GM12878 (cell line): ENCODE measurements at regions not wholly inside any gene's neighbourhood (a gene's known extent, or its start where the extent isn't known, plus 50 kb on each side); places are given as distances from the start of the nearest gene placed in this dataset.

ENCODE experiments used
- ATAC-seq: fragments of 200-7000 bp; cut with Tn5 transposase; 3 replicates; pipeline ENCODE4 v1.9.1; 2020; ENCODE audit warnings: mild to moderate bottlenecking, moderate library complexity
- BruUV-seq: library from RNA; stranded (reverse); fragments of 400-500 nt; replicated peaks from 2 replicates; lab custom pipeline; 2021; lab: Mats Ljungman, UMichigan
- CTCF ChIA-PET: fragments of 300-600 bp; sonication (Branson Sonifier 250); formaldehyde crosslinking; extraction: SDS; loops from one replicate; lab custom pipeline; 2021; ENCODE audit warnings: inconsistent platforms; lab: Yijun Ruan, JAX
- POLR2A ChIA-PET: fragments of 350-600 bp; formaldehyde crosslinking; extraction: SDS; loops from one replicate; lab custom pipeline; 2021; ENCODE audit warnings: inconsistent platforms; lab: Charles Lee
- RAD21 ChIA-PET: fragments of 300-600 bp; sonication (Branson Sonifier 250); formaldehyde crosslinking; loops from one replicate; lab custom pipeline; 2023; ENCODE audit warnings: antibody characterized with exemption; ENCODE audit not compliant: unreplicated experiment; lab: Charles Lee
- SMC1A ChIA-PET: fragments of 300-600 bp; sonication (Branson Sonifier 250); formaldehyde crosslinking; loops from one replicate; lab custom pipeline; 2023; ENCODE audit not compliant: unreplicated experiment, uncharacterized antibody; lab: Charles Lee
- DNase-seq: peaks from one replicate; pipeline ENCODE4 v3.0.0-alpha.2; 2011; ENCODE audit warnings: low read depth, low spot score
- FAIRE-seq: peaks from 3 replicates; lab custom pipeline; 2011; peaks lifted over from hg19 to GRCh38; lab: Jason Lieb, UNC
- H2AFZ ChIP-seq: 2 replicates; pipeline ENCODE4 v1.6.0; 2011; ENCODE audit warnings: low read depth, low read length, control low read depth; ENCODE audit not compliant: control insufficient read depth
- H3K27ac ChIP-seq: 2 replicates; pipeline ENCODE4 v1.5.1; 2011; ENCODE audit warnings: control low read depth; ENCODE audit not compliant: control insufficient read depth, insufficient read depth
- H3K27me3 ChIP-seq, 2 experiments: replicated peaks in 1 of 2; 2 replicates each; pipeline versions ENCODE4 v1.6.0 to v1.6.1; 2011; ENCODE audit warnings: low read length in 1 of 2; ENCODE audit not compliant: control insufficient read depth in 2 of 2, insufficient read depth in 2 of 2
- H3K36me3 ChIP-seq, 2 experiments: 2 replicates each; pipeline ENCODE4 v1.5.1; 2011; ENCODE audit warnings: low read length in 1 of 2; ENCODE audit not compliant: control insufficient read depth in 2 of 2, insufficient read depth in 2 of 2
- H3K4me1 ChIP-seq: 2 replicates; pipeline ENCODE4 v1.6.1; 2011; ENCODE audit warnings: mild to moderate bottlenecking, low read length, moderate library complexity, mixed read lengths; ENCODE audit not compliant: control insufficient read depth, insufficient read depth
- H3K4me2 ChIP-seq: 2 replicates; pipeline ENCODE4 v1.6.0; 2011; ENCODE audit warnings: control low read depth; ENCODE audit not compliant: control insufficient read depth, insufficient read depth
- H3K4me3 ChIP-seq: fragments of 200-600 bp; sonication (generic); 2 replicates; pipeline ENCODE4 v1.5.1; 2016
- H3K79me2 ChIP-seq: 2 replicates; pipeline ENCODE4 v1.6.0; 2011; ENCODE audit warnings: low read length; ENCODE audit not compliant: control insufficient read depth, insufficient read depth
- H3K9ac ChIP-seq: 2 replicates; pipeline ENCODE4 v1.8.0; 2011; ENCODE audit warnings: low read length, control low read depth, mixed read lengths; ENCODE audit not compliant: control insufficient read depth, insufficient read depth
- H3K9me3 ChIP-seq: replicated peaks from 3 replicates; pipeline ENCODE4 v1.5.1; 2011; ENCODE audit warnings: mild to moderate bottlenecking, low read length; ENCODE audit not compliant: control insufficient read depth, insufficient read depth
- H4K20me1 ChIP-seq: 2 replicates; pipeline ENCODE4 v1.6.0; 2011; ENCODE audit not compliant: control insufficient read depth, insufficient read depth
- ETV6 ChIP-seq, 2 experiments: fragments of 450-650 bp in 1 of 2; IDR thresholded peaks in 1 of 2; conservative IDR thresholded peaks in 1 of 2; 2 replicates each; pipeline ENCODE4 v1.6.1; 2014; ENCODE audit warnings: antibody characterized with exemption in 1 of 2, borderline replicate concordance in 1 of 2, low read depth in 1 of 2, mild to moderate bottlenecking in 1 of 2, moderate library complexity in 1 of 2
- IRF3 ChIP-seq: fragments of 450-650 bp; IDR thresholded peaks from 2 replicates; pipeline ENCODE4 v1.6.1; 2014; ENCODE audit warnings: mild to moderate bottlenecking
- JUNB ChIP-seq: IDR thresholded peaks from 2 replicates; pipeline ENCODE4 v1.6.1; 2016; ENCODE audit warnings: antibody characterized with exemption, mild to moderate bottlenecking
- MTA2 ChIP-seq: fragments of 450-650 bp; IDR thresholded peaks from 2 replicates; pipeline ENCODE4 v1.6.1; 2016; ENCODE audit warnings: low read depth, mild to moderate bottlenecking, moderate library complexity
- MTA3 ChIP-seq: IDR thresholded peaks from 2 replicates; pipeline ENCODE4 v1.6.1; 2012; ENCODE audit warnings: low read length, inconsistent platforms, borderline replicate concordance
- RUNX3 ChIP-seq: IDR thresholded peaks from 2 replicates; pipeline ENCODE4 v1.6.1; 2012; ENCODE audit warnings: low read length, inconsistent platforms
- STAT1 ChIP-seq: fragments of 450-650 bp; conservative IDR thresholded peaks from 2 replicates; pipeline ENCODE4 v1.6.1; 2014; ENCODE audit warnings: antibody characterized with exemption, mild to moderate bottlenecking
- SUZ12 ChIP-seq: fragments of 200-600 bp; sonication (generic); IDR thresholded peaks from one replicate; pipeline ENCODE4 v1.6.1; 2018; ENCODE audit warnings: antibody characterized with exemption, mild to moderate bottlenecking; ENCODE audit not compliant: unreplicated experiment
- ZNF622 ChIP-seq: fragments of 450-650 bp; IDR thresholded peaks from 2 replicates; pipeline ENCODE4 v1.6.1; 2017; ENCODE audit warnings: mild to moderate bottlenecking, inconsistent platforms
- WGBS: methylation state at CpG from one replicate; pipeline ENCODE4 v1.1.6; 2016; ENCODE audit warnings: low lambda C conversion rate; ENCODE audit not compliant: insufficient replicate concordance, insufficient coverage; ENCODE audit errors: missing lambda C conversion rate; 5-methylcytosine and 5-hydroxymethylcytosine counted together
- in situ Hi-C: fragments of 300-500 bp; cut with MboI; formaldehyde crosslinking; loops from 9 replicates; pipeline ENCODE4 v1.14.3; 2018; ENCODE audit warnings: mixed read lengths
- intact Hi-C: fragments of 100-400 bp; cut with micrococcal nuclease; formaldehyde crosslinking; loops from one replicate; pipeline ENCODE4 v1.14.2; 2022; ENCODE audit not compliant: unreplicated experiment
- TF ChIP-seq, protein P1 (sequence below): fragments of 450-650 bp; IDR thresholded peaks from 2 replicates; pipeline ENCODE4 v1.6.1; 2016; ENCODE audit warnings: mild to moderate bottlenecking

- no peak for TF ChIP-seq RUNX3
- ChIA-PET POLR2A (no interaction called here), CTCF (no interaction called here), SMC1A (no interaction called here), RAD21 (no interaction called here)
- DNase-seq: no peak
- no peaks in the 10 kb centered on the region for H3K36me3 ChIP-seq
- no peak for ATAC-seq
- intact Hi-C loops (no loop called here), in situ Hi-C loops (no loop called here)
- 0% methylated on average over 1 of the region's 1 CpG for WGBS
- no peak overlapping the region for H3K4me3 ChIP-seq
- H3K4me1 ChIP-seq: no peaks in the 10 kb centered on the region
- no peaks in the 10 kb centered on the region for H3K79me2 ChIP-seq
- H3K9me3 ChIP-seq: no peaks in the 10 kb centered on the region
- no peak overlapping the region for H3K9ac ChIP-seq
- FAIRE-seq: no peak
- no peak overlapping the region for H3K27ac ChIP-seq
- no peak overlapping the region for H2AFZ ChIP-seq
- no peak overlapping the region for H3K4me2 ChIP-seq
- BruUV-seq: no TSS peak
- H3K27me3 ChIP-seq: no peaks in the 10 kb centered on the region
- H4K20me1 ChIP-seq: no peaks in the 10 kb centered on the region
These were observed 68.7 kb upstream of the CD5L start for GRCh38 chr1:157910270-157910669.

- no peak overlapping the region for H3K9ac ChIP-seq
- TF ChIP-seq MTA2: no peak
- no peak for TF ChIP-seq SUZ12
- TF ChIP-seq, protein P1, sequence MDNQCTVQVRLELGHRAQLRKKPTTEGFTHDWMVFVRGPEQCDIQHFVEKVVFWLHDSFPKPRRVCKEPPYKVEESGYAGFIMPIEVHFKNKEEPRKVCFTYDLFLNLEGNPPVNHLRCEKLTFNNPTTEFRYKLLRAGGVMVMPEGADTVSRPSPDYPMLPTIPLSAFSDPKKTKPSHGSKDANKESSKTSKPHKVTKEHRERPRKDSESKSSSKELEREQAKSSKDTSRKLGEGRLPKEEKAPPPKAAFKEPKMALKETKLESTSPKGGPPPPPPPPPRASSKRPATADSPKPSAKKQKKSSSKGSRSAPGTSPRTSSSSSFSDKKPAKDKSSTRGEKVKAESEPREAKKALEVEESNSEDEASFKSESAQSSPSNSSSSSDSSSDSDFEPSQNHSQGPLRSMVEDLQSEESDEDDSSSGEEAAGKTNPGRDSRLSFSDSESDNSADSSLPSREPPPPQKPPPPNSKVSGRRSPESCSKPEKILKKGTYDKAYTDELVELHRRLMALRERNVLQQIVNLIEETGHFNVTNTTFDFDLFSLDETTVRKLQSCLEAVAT: no peak
- TF ChIP-seq IRF3: no peak
- TF ChIP-seq JUNB: no peak
- TF ChIP-seq MTA3: no peak
- TF ChIP-seq STAT1: no peak
- TF ChIP-seq ZNF622: no peak
- no peak for TF ChIP-seq ETV6 (conservative IDR thresholded peaks at IDR 0.05 in 1 of 2, IDR thresholded peaks at IDR 0.05 in 1 of 2; ENCODE audit: borderline replicate concordance in 1 of 2, low read depth in 1 of 2)
- 42% methylated on average over 3 of the region's 3 CpGs for WGBS
These were observed 74.3 kb upstream of the CD5L start for GRCh38 chr1:157915859-157916258.

More at GRCh38 chr1:157915859-157916258, 74.3 kb upstream of the CD5L start:
- H3K27ac ChIP-seq: no peak overlapping the region
- BruUV-seq: no TSS peak
- ChIA-PET POLR2A (no interaction called here), RAD21 (no interaction called here), CTCF (no interaction called here), SMC1A (no interaction called here)
- no peaks in the 10 kb centered on the region for H3K36me3 ChIP-seq
- in situ Hi-C loops: no loop called here
- FAIRE-seq (no peak), ATAC-seq (no peak), DNase-seq (no peak)
- no peak overlapping the region for H3K4me3 ChIP-seq
- H4K20me1 ChIP-seq: no peaks in the 10 kb centered on the region
- H3K79me2 ChIP-seq: no peaks in the 10 kb centered on the region
- intact Hi-C loops: no loop called here
- no peaks in the 10 kb centered on the region for H3K27me3 ChIP-seq
- H3K4me1 ChIP-seq: no peaks in the 10 kb centered on the region
- no peak overlapping the region for H2AFZ ChIP-seq
- H3K4me2 ChIP-seq: no peak overlapping the region
- H3K9me3 ChIP-seq: no peaks in the 10 kb centered on the region
